Coronary artery (tissue), 2 donors: ENCODE measurements at regions not wholly inside any gene's neighbourhood (a gene's known extent, or its start where the extent isn't known, plus 50 kb on each side); places are given as distances from the start of the nearest gene placed in this dataset.

Experiments
- DNase-seq: peaks from one replicate; pipeline ENCODE4 v3.0.0-alpha.2; 2017; ENCODE audit warnings: low spot score
- H3K27ac ChIP-seq, 2 donors: fragments of 200-600 bp; sonication (generic); one replicate each; pipeline ENCODE4 v1.5.1; 2016 to 2019
- H3K4me3 ChIP-seq: fragments of 200-600 bp; sonication (generic); 2 replicates; pipeline ENCODE4 v1.5.1; 2016; ENCODE audit warnings: mild to moderate bottlenecking, moderate library complexity
- CTCF ChIP-seq: fragments of 200-600 bp; sonication (generic); IDR thresholded peaks from one replicate; pipeline ENCODE4 v1.5.1; 2019; ENCODE audit warnings: antibody characterized with exemption

GRCh38 chr15:39304931-39305728 lies 275.7 kb upstream of the THBS1 start:
- no peak for DNase-seq
- H3K4me3 ChIP-seq = no peak overlapping the region
- TF ChIP-seq CTCF = no peak
- H3K27ac ChIP-seq = no peak overlapping the region

GRCh38 chr15:39310633-39311032 lies 270.2 kb upstream of the THBS1 start:
- no peak for DNase-seq
- no peak overlapping the region for H3K27ac ChIP-seq
- no peak overlapping the region for H3K4me3 ChIP-seq
- TF ChIP-seq CTCF = no peak

- Histone ChIP-seq H3K27ac (no peak overlapping the region), H3K4me3 (no peak overlapping the region)
- no peak for DNase-seq
- no peak for TF ChIP-seq CTCF
Measured at GRCh38 chr15:39312984-39313383, 267.9 kb upstream of the THBS1 start.

- TF ChIP-seq CTCF = no peak
- DNase-seq = no peak
- no peak overlapping the region for H3K4me3 ChIP-seq
- H3K27ac ChIP-seq = no peak overlapping the region
Measured at GRCh38 chr15:39313467-39313866, 267.4 kb upstream of the THBS1 start.

- H3K4me3 ChIP-seq = no peak overlapping the region
- no peak for TF ChIP-seq CTCF
- no peak for DNase-seq
- H3K27ac ChIP-seq = no peak overlapping the region
Measured at GRCh38 chr15:39313881-39314280, 267.0 kb upstream of the THBS1 start.

- no peak for DNase-seq
- TF ChIP-seq CTCF = no peak
- Histone ChIP-seq H3K4me3 (no peak overlapping the region), H3K27ac (no peak overlapping the region)
Measured at GRCh38 chr15:39315206-39315850, 265.6 kb upstream of the THBS1 start.

- no peak for DNase-seq
- TF ChIP-seq CTCF = no peak
- H3K4me3 ChIP-seq = no peak overlapping the region
- H3K27ac ChIP-seq = no peak overlapping the region
Measured at GRCh38 chr15:39317225-39317624, 263.7 kb upstream of the THBS1 start.
